ENCODE measurements at regions not wholly inside any gene's neighbourhood (a gene's known extent, or its start where the extent isn't known, plus 50 kb on each side); places are given as distances from the start of the nearest gene placed in this dataset.

GRCh38 chr1:88529581-88529980, 154.5 kb upstream of the PKN2 start:
- no peak for TF ChIP-seq CTCF (conservative IDR thresholded peaks at IDR 0.05; ENCODE audit: low read length)
- TF ChIP-seq EZH2phosphoT487 (IDR thresholded peaks at IDR 0.05; ENCODE audit: borderline replicate concordance, low read depth, low read length), result no peak

Data from OCI-LY7 (cell line).